ENCODE measurements at regions not wholly inside any gene's neighbourhood (a gene's known extent, or its start where the extent isn't known, plus 50 kb on each side); places are given as distances from the start of the nearest gene placed in this dataset.

GRCh38 chr18:10160251-10160650 lies 246.4 kb downstream of the VAPA start:
- Histone ChIP-seq H3K27ac (replicated peaks) (no peak overlapping the region), H3K4me3 (replicated peaks; ENCODE audit: insufficient read depth, low read length) (no peak overlapping the region), H3K27me3 (ENCODE audit: insufficient read depth, poor library complexity, severe bottlenecking) (no peaks in the 10 kb centered on the region)
- TF ChIP-seq POLR2AphosphoS5 (IDR thresholded peaks at IDR 0.05; ENCODE audit: low read depth) = no peak
- no peak for TF ChIP-seq CTCF (IDR thresholded peaks at IDR 0.05; ENCODE audit: insufficient read depth, low read length)
- no peak for TF ChIP-seq GABPA (IDR thresholded peaks at IDR 0.05; ENCODE audit: low read depth)
- no peak for TF ChIP-seq SPI1 (IDR thresholded peaks at IDR 0.05; ENCODE audit: borderline replicate concordance, low read depth)
- no peak for TF ChIP-seq REST (IDR thresholded peaks at IDR 0.05; ENCODE audit: insufficient replicate concordance, low read depth)
- DNase-seq (ENCODE audit: low read depth in 1 of 2, low spot score in 1 of 2) = no peak

- DNase-seq (ENCODE audit: low read depth in 1 of 2, low spot score in 1 of 2) = no peak
- H3K4me3 ChIP-seq (replicated peaks; ENCODE audit: insufficient read depth, low read length) = no peak overlapping the region
- TF ChIP-seq GABPA (IDR thresholded peaks at IDR 0.05; ENCODE audit: low read depth) = no peak
- TF ChIP-seq REST (IDR thresholded peaks at IDR 0.05; ENCODE audit: insufficient replicate concordance, low read depth) = no peak
- TF ChIP-seq SPI1 (IDR thresholded peaks at IDR 0.05; ENCODE audit: borderline replicate concordance, low read depth) = no peak
- no peak for TF ChIP-seq CTCF (IDR thresholded peaks at IDR 0.05; ENCODE audit: insufficient read depth, low read length)
- no peak for TF ChIP-seq POLR2AphosphoS5 (IDR thresholded peaks at IDR 0.05; ENCODE audit: low read depth)
Observed at GRCh38 chr18:10161315-10161714, 247.5 kb downstream of the VAPA start.

GRCh38 chr18:10162340-10162739 lies 248.5 kb downstream of the VAPA start:
- H3K27me3 ChIP-seq (ENCODE audit: insufficient read depth, poor library complexity, severe bottlenecking) = no peaks in the 10 kb centered on the region
- DNase-seq (ENCODE audit: low read depth in 1 of 2, low spot score in 1 of 2) = no peak
- TF ChIP-seq GABPA (IDR thresholded peaks at IDR 0.05; ENCODE audit: low read depth) = no peak
- no peak for TF ChIP-seq CTCF (IDR thresholded peaks at IDR 0.05; ENCODE audit: insufficient read depth, low read length)
- no peak for TF ChIP-seq POLR2AphosphoS5 (IDR thresholded peaks at IDR 0.05; ENCODE audit: low read depth)
- no peak for TF ChIP-seq REST (IDR thresholded peaks at IDR 0.05; ENCODE audit: insufficient replicate concordance, low read depth)
- no peak for TF ChIP-seq SPI1 (IDR thresholded peaks at IDR 0.05; ENCODE audit: borderline replicate concordance, low read depth)
- H3K27ac ChIP-seq (replicated peaks) = no peak overlapping the region
- no peak overlapping the region for H3K4me3 ChIP-seq (replicated peaks; ENCODE audit: insufficient read depth, low read length)

More at GRCh38 chr18:10161315-10161714, 247.5 kb downstream of the VAPA start:
- Histone ChIP-seq H3K27ac (replicated peaks) (no peak overlapping the region), H3K27me3 (ENCODE audit: insufficient read depth, poor library complexity, severe bottlenecking) (no peaks in the 10 kb centered on the region)

All from HL-60 (cell line).